ENCODE measurements at regions not wholly inside any gene's neighbourhood (a gene's known extent, or its start where the extent isn't known, plus 50 kb on each side); places are given as distances from the start of the nearest gene placed in this dataset.

DNA sequence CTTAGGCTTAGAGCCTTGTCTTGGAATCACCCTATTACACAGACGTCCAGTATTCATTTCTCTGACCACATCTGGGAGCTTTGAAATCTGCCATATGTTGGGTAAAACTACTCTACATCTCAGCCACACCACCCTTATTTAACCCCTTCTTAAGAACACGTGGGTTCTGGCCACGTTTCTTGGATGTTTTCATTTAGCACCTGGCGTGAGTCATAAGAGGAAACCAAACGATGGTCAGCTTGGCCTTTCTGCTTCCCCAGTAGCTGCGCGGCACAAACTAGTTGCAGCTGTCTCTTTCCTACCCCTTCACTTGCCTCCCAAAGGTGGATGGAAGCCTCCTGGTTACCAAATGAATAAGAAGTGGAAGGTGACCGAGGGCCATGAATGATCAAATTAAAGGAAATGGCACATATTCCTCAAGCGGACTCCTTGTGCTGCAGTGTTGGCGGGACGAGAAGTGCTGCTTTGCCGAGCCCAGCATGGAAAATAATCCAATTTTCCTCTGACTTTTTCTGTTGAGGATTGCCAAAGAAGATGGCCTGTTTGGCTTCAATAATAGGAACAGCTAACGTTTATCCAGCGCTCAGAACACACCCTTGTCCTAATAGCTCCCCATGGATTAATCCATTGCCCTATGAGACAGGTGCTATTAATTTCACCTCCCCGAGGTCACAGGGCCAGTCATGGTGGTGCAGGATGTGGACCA, 154.1 kb downstream of the ZNF664 start:
- ATAC-seq (no peak), DNase-seq (ENCODE audit: low read depth, low spot score) (no peak)
- no TSS peak for BruUV-seq (replicated peaks)
- RAD21 ChIA-PET (ENCODE audit: low non-redundant PET in 1 of 2, low total read pairs in 2 of 2, uncharacterized antibody in 2 of 2, unreplicated experiment in 2 of 2) = no interaction called here
- Histone ChIP-seq H3K9me2 (ENCODE audit: insufficient read depth) (no peaks in the 10 kb centered on the region), H3K4me2 (ENCODE audit: low read length) (no peak overlapping the region), H3K36me3 (ENCODE audit: control insufficient read depth in 1 of 2, insufficient read depth in 2 of 2, low read length in 2 of 2) (no peaks in the 10 kb centered on the region), H3K9ac (ENCODE audit: low read length) (no peak overlapping the region), H3K9me3 (ENCODE audit: control insufficient read depth in 1 of 2, insufficient read depth in 1 of 2, low read depth in 1 of 2, low read length in 2 of 2) (no peaks in the 10 kb centered on the region), H3K27ac (ENCODE audit: low read depth, low read length) (no peak overlapping the region), H4K20me1 (ENCODE audit: insufficient read depth) (no peaks in the 10 kb centered on the region), H3K79me2 (ENCODE audit: insufficient read depth, low read length) (no peaks in the 10 kb centered on the region), H2AFZ (ENCODE audit: low read depth, low read length, poor library complexity, severe bottlenecking) (no peak overlapping the region), H3K4me3 (replicated peaks in 1 of 2; ENCODE audit: low read depth in 1 of 2, low read length in 2 of 2) (no peak overlapping the region), H3K27me3 (ENCODE audit: insufficient read depth, low read length) (no peaks in the 10 kb centered on the region), H3K4me1 (ENCODE audit: control insufficient read depth in 1 of 2, insufficient read depth in 2 of 2, low read length in 2 of 2) (no peaks in the 10 kb centered on the region)
- TF ChIP-seq CEBPB (IDR thresholded peaks at IDR 0.05; ENCODE audit: low read depth) (no peak), RAD21 (IDR thresholded peaks at IDR 0.05; ENCODE audit: low read depth) (no peak), SIN3A (IDR thresholded peaks at IDR 0.05; ENCODE audit: low read depth) (no peak), SRF (IDR thresholded peaks at IDR 0.05; ENCODE audit: low read depth) (no peak), ELF1 (IDR thresholded peaks at IDR 0.05; ENCODE audit: borderline replicate concordance, low read depth) (no peak), TCF7L2 (IDR thresholded peaks at IDR 0.05; ENCODE audit: borderline replicate concordance, extremely low read depth, insufficient read depth, insufficient read length) (no peak), FOSL1 (IDR thresholded peaks at IDR 0.05; ENCODE audit: low read depth) (no peak), EGR1 (IDR thresholded peaks at IDR 0.05; ENCODE audit: low read depth) (no peak), JUND (IDR thresholded peaks at IDR 0.05) (no peak)
- TF ChIP-seq, protein P1, sequence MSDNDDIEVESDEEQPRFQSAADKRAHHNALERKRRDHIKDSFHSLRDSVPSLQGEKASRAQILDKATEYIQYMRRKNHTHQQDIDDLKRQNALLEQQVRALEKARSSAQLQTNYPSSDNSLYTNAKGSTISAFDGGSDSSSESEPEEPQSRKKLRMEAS (IDR thresholded peaks at IDR 0.05) = no peak
- TF ChIP-seq, protein P2, sequence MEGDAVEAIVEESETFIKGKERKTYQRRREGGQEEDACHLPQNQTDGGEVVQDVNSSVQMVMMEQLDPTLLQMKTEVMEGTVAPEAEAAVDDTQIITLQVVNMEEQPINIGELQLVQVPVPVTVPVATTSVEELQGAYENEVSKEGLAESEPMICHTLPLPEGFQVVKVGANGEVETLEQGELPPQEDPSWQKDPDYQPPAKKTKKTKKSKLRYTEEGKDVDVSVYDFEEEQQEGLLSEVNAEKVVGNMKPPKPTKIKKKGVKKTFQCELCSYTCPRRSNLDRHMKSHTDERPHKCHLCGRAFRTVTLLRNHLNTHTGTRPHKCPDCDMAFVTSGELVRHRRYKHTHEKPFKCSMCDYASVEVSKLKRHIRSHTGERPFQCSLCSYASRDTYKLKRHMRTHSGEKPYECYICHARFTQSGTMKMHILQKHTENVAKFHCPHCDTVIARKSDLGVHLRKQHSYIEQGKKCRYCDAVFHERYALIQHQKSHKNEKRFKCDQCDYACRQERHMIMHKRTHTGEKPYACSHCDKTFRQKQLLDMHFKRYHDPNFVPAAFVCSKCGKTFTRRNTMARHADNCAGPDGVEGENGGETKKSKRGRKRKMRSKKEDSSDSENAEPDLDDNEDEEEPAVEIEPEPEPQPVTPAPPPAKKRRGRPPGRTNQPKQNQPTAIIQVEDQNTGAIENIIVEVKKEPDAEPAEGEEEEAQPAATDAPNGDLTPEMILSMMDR (IDR thresholded peaks at IDR 0.05 in 2 of 3, conservative IDR thresholded peaks at IDR 0.05 in 1 of 3; ENCODE audit: borderline replicate concordance in 1 of 3, insufficient read depth in 1 of 3, low read depth in 2 of 3, low read length in 2 of 3) = no peak
- CTCF ChIA-PET = no interaction called here
- intact Hi-C loops (cut with micrococcal nuclease) = no loop called here
- POLR2A ChIA-PET = no interaction called here
